ENCODE measurements at regions not wholly inside any gene's neighbourhood (a gene's known extent, or its start where the extent isn't known, plus 50 kb on each side); places are given as distances from the start of the nearest gene placed in this dataset.

DNA sequence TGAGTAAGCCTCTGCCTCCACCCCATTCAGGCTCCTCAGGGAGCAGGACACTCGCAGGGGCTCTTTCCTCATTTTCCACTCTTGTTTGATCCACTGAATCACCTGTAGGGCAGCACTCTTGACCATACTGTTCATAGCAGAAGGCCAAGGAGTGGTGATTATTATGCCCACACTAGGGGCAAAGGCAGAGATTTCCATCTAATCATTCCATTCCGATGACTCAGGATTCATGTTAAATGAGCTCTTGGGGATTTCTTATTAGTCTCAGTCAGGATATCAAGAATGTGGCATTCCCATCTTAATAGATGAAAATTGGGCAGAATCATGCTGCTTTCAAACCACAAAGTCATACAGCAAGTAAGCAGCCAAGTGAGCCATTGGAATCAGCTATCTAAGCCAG, 101.9 kb upstream of the MOCS1 start:
- Histone ChIP-seq H3K36me3 (no peaks in the 10 kb centered on the region), H3K9me3 (no peaks in the 10 kb centered on the region), H3K4me3 (no peak overlapping the region), H3K27me3 (no peaks in the 10 kb centered on the region), H3K27ac (no peak overlapping the region), H3K4me1 (ENCODE audit: insufficient read depth) (no peaks in the 10 kb centered on the region)
- TF ChIP-seq EP300 (IDR thresholded peaks at IDR 0.05): no peak
- TF ChIP-seq, protein P1, sequence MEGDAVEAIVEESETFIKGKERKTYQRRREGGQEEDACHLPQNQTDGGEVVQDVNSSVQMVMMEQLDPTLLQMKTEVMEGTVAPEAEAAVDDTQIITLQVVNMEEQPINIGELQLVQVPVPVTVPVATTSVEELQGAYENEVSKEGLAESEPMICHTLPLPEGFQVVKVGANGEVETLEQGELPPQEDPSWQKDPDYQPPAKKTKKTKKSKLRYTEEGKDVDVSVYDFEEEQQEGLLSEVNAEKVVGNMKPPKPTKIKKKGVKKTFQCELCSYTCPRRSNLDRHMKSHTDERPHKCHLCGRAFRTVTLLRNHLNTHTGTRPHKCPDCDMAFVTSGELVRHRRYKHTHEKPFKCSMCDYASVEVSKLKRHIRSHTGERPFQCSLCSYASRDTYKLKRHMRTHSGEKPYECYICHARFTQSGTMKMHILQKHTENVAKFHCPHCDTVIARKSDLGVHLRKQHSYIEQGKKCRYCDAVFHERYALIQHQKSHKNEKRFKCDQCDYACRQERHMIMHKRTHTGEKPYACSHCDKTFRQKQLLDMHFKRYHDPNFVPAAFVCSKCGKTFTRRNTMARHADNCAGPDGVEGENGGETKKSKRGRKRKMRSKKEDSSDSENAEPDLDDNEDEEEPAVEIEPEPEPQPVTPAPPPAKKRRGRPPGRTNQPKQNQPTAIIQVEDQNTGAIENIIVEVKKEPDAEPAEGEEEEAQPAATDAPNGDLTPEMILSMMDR (IDR thresholded peaks at IDR 0.05): no peak
- TF ChIP-seq POLR2A (IDR thresholded peaks at IDR 0.05): no peak
- intact Hi-C loops (cut with DNase I): no loop called here
- no peak for DNase-seq
- WGBS, 3 donors: 80 to 97% (median 83%) methylated on average over 2 of the region's 2 CpGs

DNA sequence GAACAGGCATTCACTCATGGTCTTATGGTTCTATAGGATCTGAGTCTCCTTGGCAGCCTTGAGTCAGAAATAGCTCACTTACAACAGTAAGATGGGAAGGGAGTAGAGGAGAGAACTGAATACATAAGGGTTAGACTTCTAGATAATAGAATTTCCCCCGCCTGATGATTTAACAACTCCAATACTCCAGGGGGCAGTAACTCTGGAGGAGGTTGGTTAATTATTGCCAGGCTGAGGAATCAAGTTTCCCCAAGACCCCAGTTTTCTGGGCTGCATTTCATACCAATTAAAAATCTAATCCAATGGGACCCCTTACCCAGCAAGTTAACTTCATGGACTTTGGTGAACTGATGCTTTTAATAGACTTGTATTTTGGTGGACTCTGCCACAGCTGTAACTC, 94.2 kb upstream of the MOCS1 start:
- Histone ChIP-seq H3K27me3 (no peaks in the 10 kb centered on the region), H3K36me3 (no peaks in the 10 kb centered on the region), H3K9me3 (no peaks in the 10 kb centered on the region), H3K27ac (no peak overlapping the region), H3K4me1 (ENCODE audit: insufficient read depth) (no peaks in the 10 kb centered on the region), H3K4me3 (no peak overlapping the region)
- 87 to 98% (median 96%) methylated on average over 1 of the region's 1 CpG for WGBS, 3 donors
- TF ChIP-seq, protein P1 (IDR thresholded peaks at IDR 0.05): no peak
- TF ChIP-seq EP300 (IDR thresholded peaks at IDR 0.05): no peak
- intact Hi-C loops (cut with DNase I): no loop called here
- no peak for DNase-seq

- intact Hi-C loops (cut with DNase I): no loop called here
Measured at GRCh38 chr6:40022867-40023266, 88.6 kb upstream of the MOCS1 start.

DNA sequence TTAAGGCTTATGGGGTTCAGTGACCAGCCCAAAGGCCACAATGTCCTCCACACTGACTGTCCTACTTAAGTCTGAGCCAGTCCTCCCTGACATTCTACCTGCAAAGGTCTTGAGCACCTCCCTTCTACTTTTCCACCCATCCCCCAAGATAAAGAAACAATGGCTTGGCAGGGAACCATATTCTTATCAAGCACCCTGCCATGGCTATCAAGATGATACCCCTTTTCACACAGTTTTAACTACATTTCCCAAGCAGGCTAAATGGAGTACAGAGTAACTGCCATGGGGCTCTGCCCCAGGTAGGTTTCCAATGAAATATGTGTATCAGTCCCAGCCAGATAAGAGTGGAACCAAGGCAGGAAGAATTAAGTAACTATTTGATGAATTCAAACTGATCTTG, 85.9 kb upstream of the MOCS1 start:
- Histone ChIP-seq H3K4me1 (ENCODE audit: insufficient read depth) (no peaks in the 10 kb centered on the region), H3K9me3 (no peaks in the 10 kb centered on the region), H3K27ac (no peak overlapping the region), H3K27me3 (no peaks in the 10 kb centered on the region), H3K36me3 (no peaks in the 10 kb centered on the region), H3K4me3 (no peak overlapping the region)
- intact Hi-C loops (cut with DNase I): no loop called here
- TF ChIP-seq, protein P1 (IDR thresholded peaks at IDR 0.05): no peak
- TF ChIP-seq POLR2A (IDR thresholded peaks at IDR 0.05): no peak
- TF ChIP-seq EP300 (IDR thresholded peaks at IDR 0.05): no peak
- DNase-seq: no peak

More at GRCh38 chr6:40022867-40023266, 88.6 kb upstream of the MOCS1 start:
- Histone ChIP-seq H3K4me1 (ENCODE audit: insufficient read depth) (no peaks in the 10 kb centered on the region), H3K27me3 (no peaks in the 10 kb centered on the region), H3K9me3 (no peaks in the 10 kb centered on the region), H3K27ac (no peak overlapping the region), H3K4me3 (no peak overlapping the region), H3K36me3 (no peaks in the 10 kb centered on the region)
- TF ChIP-seq EP300 (IDR thresholded peaks at IDR 0.05): no peak
- TF ChIP-seq POLR2A (IDR thresholded peaks at IDR 0.05): no peak
- 85 to 86% (median 86%) methylated on average over 6 of the region's 6 CpGs for WGBS, 3 donors
- DNase-seq: no peak

GRCh38 chr6:40015530-40015929, 81.3 kb upstream of the MOCS1 start:
- Histone ChIP-seq H3K36me3 (no peaks in the 10 kb centered on the region), H3K27ac (no peak overlapping the region), H3K4me3 (no peak overlapping the region), H3K4me1 (ENCODE audit: insufficient read depth) (no peaks in the 10 kb centered on the region), H3K27me3 (no peaks in the 10 kb centered on the region), H3K9me3 (no peaks in the 10 kb centered on the region)
- intact Hi-C loops (cut with DNase I): no loop called here
- no peak for TF ChIP-seq EP300 (IDR thresholded peaks at IDR 0.05)
- TF ChIP-seq, protein P1 (IDR thresholded peaks at IDR 0.05): no peak
- no peak for TF ChIP-seq POLR2A (IDR thresholded peaks at IDR 0.05)
- WGBS, 3 donors: 91 to 100% (median 95%) methylated on average over 1 of the region's 1 CpG
- DNase-seq: no peak
